OCI-LY3 (cell line): ENCODE measurements at regions not wholly inside any gene's neighbourhood (a gene's known extent, or its start where the extent isn't known, plus 50 kb on each side); places are given as distances from the start of the nearest gene placed in this dataset.

Experiments used
- EZH2phosphoT487 ChIP-seq: fragments of 200-600 bp; shearing (Covaris generic); IDR thresholded peaks from 2 replicates; pipeline ENCODE4 v1.6.1; 2018; ENCODE audit warnings: antibody characterized with exemption, mixed run types, low read depth
- TF ChIP-seq, protein P1 (sequence below): fragments of 200-600, 300-600 bp; sonication (generic); IDR thresholded peaks from 2 replicates; pipeline ENCODE4 v1.5.1; 2014; ENCODE audit warnings: antibody characterized with exemption, low read length, low read depth

- TF ChIP-seq, protein P1, sequence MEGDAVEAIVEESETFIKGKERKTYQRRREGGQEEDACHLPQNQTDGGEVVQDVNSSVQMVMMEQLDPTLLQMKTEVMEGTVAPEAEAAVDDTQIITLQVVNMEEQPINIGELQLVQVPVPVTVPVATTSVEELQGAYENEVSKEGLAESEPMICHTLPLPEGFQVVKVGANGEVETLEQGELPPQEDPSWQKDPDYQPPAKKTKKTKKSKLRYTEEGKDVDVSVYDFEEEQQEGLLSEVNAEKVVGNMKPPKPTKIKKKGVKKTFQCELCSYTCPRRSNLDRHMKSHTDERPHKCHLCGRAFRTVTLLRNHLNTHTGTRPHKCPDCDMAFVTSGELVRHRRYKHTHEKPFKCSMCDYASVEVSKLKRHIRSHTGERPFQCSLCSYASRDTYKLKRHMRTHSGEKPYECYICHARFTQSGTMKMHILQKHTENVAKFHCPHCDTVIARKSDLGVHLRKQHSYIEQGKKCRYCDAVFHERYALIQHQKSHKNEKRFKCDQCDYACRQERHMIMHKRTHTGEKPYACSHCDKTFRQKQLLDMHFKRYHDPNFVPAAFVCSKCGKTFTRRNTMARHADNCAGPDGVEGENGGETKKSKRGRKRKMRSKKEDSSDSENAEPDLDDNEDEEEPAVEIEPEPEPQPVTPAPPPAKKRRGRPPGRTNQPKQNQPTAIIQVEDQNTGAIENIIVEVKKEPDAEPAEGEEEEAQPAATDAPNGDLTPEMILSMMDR = no peak
- TF ChIP-seq EZH2phosphoT487 = no peak
These were observed 972.5 kb downstream of the GBE1 start for GRCh38 chr3:80788914-80789313.
